HG03139 (cell line): ENCODE measurements at regions not wholly inside any gene's neighbourhood (a gene's known extent, or its start where the extent isn't known, plus 50 kb on each side); places are given as distances from the start of the nearest gene placed in this dataset.
"Not testable (repeated sequence)": the region's sequence is repeated elsewhere in the genome, so short reads cannot be mapped to it uniquely, and the experiment has no call there.

Experiments used
- ATAC-seq: cut with Tn5 transposase; IDR thresholded peaks from one replicate; pipeline ENCODE4 v1.9.1; 2021; ENCODE audit not compliant: unreplicated experiment

DNA sequence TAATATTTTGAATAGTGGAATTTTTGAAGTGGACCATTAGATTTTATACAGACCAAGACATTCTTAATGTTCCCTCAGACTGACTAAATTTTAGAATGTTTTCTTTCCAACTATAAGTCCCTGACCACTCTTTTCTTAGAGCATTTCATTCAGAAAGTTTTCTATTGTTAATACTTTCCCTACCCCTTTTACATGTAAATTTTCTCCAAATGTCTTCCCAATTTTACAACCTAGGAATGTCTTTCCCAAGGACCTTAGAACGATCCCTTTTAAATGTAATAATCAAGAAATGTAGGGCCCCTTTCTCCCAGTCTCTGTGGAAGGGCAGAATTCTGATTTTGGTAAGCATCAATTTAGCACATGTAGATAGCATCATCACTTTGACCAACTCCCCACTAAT, 730.0 kb upstream of the B3GALT2 start:
- ATAC-seq = no peak

DNA sequence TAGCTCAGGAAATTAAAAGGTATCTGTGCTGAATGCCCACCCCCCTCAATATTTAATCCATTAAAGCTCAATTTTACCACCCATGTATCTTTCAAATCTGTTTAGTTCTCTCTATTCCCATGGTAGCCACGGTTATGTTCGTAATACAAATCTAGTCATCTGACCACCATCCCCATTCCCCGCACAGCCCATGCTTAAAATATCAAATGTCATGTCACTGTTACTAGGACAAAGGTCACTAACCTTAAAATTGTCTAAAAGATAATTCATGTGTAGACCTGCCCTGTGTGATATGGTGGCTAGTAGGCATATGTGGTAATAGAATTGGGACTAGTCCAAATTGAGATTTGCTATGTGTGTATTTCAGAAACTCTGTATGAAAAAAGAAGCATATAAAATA, 728.5 kb upstream of the B3GALT2 start:
- no peak for ATAC-seq

GRCh38 chr1:193909406-193910082, 723.1 kb upstream of the B3GALT2 start:
- ATAC-seq = no peak

DNA sequence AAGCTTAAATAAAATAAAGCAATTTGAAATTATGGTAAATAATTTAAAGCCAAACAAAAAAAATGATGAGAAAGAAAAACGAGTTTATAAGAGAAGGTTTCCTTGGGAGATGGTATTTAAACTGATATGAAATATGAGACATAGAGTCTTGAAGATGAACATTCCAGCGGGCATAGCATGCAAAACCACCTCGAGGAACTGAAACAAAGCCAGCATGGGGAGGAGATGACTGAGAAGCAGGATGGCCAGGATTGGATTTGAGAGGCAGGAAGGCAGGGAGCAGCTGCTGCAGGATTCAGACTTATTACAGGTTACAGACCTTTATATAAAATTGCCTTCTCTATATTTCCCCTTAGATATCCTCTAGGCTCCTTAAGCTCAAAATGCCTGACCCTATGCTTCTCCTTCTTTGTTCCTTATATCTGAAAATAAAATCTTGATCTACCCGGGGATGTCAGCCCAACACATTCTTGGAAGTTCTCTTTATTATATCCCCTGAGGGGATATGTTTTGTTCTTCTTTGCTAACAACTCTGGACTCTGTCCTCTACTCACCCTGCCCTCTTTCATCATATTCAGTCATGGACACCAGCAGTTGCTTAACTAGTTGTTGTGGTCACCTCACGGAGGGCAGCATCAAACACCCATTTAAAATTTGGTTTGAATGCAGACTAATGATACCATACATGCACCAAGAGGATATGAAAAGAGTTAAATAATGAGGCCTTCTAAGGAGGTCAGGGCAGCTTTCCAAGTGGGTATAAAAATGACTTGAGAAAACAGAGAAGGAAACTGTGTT, 719.1 kb upstream of the B3GALT2 start:
- no peak for ATAC-seq

GRCh38 chr1:193891788-193892187, 705.4 kb upstream of the B3GALT2 start:
- ATAC-seq = no peak

- no peak for ATAC-seq
Observed at GRCh38 chr1:193890935-193891334, 704.5 kb upstream of the B3GALT2 start.

GRCh38 chr1:193884848-193885558, 698.6 kb upstream of the B3GALT2 start:
- no peak for ATAC-seq

GRCh38 chr1:193877920-193878319, 691.5 kb upstream of the B3GALT2 start:
- not testable (repeated sequence) for ATAC-seq

- ATAC-seq = no peak
Observed at GRCh38 chr1:193868425-193868824, 682.0 kb upstream of the B3GALT2 start.

- ATAC-seq = no peak
Observed at GRCh38 chr1:193856261-193856660, 669.8 kb upstream of the B3GALT2 start.

DNA sequence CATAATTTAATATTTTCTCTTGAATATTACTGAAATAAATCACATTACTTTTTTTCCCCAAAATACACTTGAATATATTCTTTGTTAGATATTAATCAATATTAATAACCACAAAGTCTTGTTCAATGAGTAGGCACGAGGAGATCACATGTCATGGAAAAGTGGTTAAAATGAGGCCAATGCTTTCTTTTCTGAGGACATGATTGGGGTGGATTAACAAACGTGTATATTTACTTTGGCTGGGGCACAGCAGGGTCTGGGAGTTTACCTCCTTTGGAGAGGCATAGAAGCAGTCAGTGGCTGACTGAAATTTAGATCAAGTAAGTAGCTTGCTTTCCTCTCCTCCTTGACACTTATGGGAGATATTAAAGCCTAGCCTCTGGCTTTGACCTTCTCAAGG, 664.3 kb upstream of the B3GALT2 start:
- ATAC-seq = no peak

GRCh38 chr1:193846876-193847604, 660.6 kb upstream of the B3GALT2 start:
- no peak for ATAC-seq

- no peak for ATAC-seq
Observed at GRCh38 chr1:193846411-193846810, 660.0 kb upstream of the B3GALT2 start.

DNA sequence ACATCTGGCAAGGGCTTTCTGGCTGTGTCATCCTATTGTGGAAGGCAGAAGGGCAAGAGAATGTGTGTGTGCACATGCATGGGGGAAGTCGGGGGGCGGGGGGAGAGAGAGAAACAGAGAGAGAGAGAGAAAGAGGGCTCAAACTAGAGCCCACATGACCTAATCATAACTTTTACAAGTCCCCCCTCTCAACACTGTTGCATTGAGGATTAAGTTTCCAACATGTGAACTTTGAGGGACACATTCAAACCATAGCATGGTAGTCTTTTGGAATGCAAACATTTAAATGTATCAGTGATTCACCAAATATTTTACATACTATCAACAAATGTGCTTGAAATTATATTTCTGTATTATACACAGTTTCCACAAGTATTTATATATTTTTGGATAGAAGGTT, 655.4 kb upstream of the B3GALT2 start:
- ATAC-seq = no peak

DNA sequence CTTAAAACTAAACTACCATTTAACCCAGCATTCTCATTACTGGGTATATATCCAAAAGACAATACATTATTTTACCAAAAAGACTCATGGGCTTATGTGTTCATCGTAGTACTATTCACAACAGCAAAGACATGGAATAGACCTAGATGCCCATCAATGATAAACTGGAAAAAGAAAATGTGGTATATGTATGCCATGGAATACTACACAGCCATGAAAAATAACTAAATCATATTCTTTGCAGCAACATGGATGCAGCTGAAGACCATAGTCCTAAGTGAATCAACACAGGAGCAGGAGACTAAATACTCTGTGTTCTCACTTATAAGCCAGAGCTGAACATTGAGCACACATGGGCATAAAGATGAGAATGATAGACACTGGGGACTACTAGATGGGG, 645.1 kb upstream of the B3GALT2 start:
- ATAC-seq = no peak

DNA sequence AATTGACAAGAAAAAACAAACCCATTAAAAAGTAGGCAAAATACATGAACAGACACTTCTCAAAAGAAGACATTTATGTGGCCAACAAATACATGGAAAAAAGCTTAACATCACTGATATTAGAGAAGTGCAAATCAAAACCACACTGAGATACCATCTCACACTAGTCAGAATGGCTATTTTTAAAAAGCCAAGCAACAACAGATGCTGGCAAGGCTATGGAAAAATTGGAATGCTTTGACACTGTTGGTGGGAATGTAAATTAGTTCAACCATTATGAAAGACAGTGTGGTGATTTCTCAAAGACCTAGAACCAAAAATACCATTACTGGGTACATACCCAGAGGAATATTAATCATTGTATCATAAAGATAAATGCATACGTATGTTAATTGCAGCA, 641.1 kb upstream of the B3GALT2 start:
- ATAC-seq = no peak

DNA sequence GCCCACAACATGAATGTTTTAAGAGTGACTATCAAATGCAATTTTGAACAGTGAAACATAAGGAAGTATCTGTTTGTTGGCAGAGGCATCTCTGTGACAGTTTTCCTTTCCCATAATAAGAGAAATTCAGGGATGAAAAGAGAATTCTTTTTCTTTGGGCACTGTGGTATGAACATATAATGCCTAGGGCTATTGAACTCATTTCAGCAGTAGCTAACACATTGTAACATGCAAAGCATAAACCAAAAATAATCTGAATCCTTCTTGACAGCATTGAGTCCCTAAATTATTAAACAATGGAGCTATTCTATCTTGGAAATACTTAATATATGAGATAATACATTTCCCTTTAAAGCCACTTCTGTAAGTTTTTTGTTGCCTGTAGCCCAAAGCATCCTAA, 633.0 kb upstream of the B3GALT2 start:
- ATAC-seq = no peak

GRCh38 chr1:193807208-193807607, 620.8 kb upstream of the B3GALT2 start:
- no peak for ATAC-seq

DNA sequence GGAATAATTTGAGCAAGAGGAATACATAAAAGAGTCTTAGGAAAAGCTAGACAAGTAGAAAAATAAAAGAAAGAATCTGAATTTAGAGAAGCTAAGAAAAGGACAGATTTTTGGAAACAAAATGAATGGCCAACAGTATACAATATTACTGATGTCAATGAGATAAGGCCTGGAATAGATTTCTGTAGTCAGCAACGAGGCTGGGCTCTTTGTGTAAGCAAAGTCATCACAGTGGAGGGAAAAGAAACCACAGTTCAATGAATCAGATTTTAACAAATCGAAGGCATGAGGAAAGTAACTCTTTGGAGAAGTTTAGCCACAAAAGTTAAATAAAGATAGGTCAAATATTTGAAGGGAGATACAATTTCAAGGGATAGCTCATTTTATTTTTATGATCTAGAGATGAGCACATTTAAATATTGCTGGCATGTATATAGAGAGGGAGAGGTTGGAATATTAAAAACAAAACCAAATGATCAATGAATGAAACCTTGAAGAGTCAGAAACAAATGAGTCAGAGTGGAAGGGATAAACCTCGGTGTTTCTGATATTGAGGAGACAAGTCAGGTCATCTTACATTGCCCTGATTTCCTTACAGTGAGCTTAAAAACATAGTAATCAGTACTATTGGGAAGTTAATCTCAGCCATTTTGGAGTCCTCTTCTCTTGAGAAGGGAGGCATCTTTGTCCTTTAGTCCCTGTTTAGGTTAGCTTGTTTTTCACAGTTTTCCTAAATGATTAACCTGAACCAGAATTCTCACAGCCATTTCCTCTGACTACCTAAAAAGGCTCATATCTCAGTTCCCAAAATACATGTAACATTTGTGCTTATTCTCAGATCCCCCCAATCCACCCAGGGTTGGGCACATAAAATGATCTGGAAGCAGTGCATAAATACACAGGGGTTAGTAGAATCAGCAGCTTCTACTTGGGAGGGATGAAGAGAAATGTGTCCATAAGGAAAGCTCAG, 620.0 kb upstream of the B3GALT2 start:
- ATAC-seq = peak; percentile 44
